ENCODE measurements at regions not wholly inside any gene's neighbourhood (a gene's known extent, or its start where the extent isn't known, plus 50 kb on each side); places are given as distances from the start of the nearest gene placed in this dataset.

GRCh38 chr21:31594279-31594678, 65.2 kb upstream of the SOD1 start:
- TF ChIP-seq POLR2AphosphoS5 (IDR thresholded peaks at IDR 0.05; ENCODE audit: borderline replicate concordance, low read depth, low read length) (no peak), EZH2 (IDR thresholded peaks at IDR 0.05) (no peak)

Data from SK-N-MC (cell line).